DMS153 (cell line): ENCODE measurements at regions not wholly inside any gene's neighbourhood (a gene's known extent, or its start where the extent isn't known, plus 50 kb on each side); places are given as distances from the start of the nearest gene placed in this dataset.
A peak's percentile ranks its signal among the peaks of the same experiment; 100 is the strongest.
"Not testable (repeated sequence)": the region's sequence is repeated elsewhere in the genome, so short reads cannot be mapped to it uniquely, and the experiment has no call there.

Experiments
- DNase-seq: peaks from one replicate; lab custom pipeline; 2025; lab: John Stamatoyannopoulos, UW

- DNase-seq: no peak
Observed at GRCh38 chr13:78138756-78139155, 220.1 kb upstream of the EDNRB start.

- DNase-seq: peak; percentile 68
Observed at GRCh38 chr13:78137404-78138142, 218.9 kb upstream of the EDNRB start.

GRCh38 chr13:78136966-78137365, 218.3 kb upstream of the EDNRB start:
- DNase-seq: no peak

GRCh38 chr13:78133511-78133910, 214.9 kb upstream of the EDNRB start:
- no peak for DNase-seq

- DNase-seq: no peak
Observed at GRCh38 chr13:78131811-78132210, 213.2 kb upstream of the EDNRB start.

- no peak for DNase-seq
Observed at GRCh38 chr13:78131346-78131745, 212.7 kb upstream of the EDNRB start.

- DNase-seq: no peak
Observed at GRCh38 chr13:78129823-78130222, 211.2 kb upstream of the EDNRB start.

- no peak for DNase-seq
Observed at GRCh38 chr13:78129359-78129758, 210.7 kb upstream of the EDNRB start.

GRCh38 chr13:78121459-78122348, 203.1 kb upstream of the EDNRB start:
- peak; percentile 8 for DNase-seq

- DNase-seq: no peak
Observed at GRCh38 chr13:78121001-78121400, 202.4 kb upstream of the EDNRB start.

- not testable (repeated sequence) for DNase-seq
Observed at GRCh38 chr13:78120144-78120543, 201.5 kb upstream of the EDNRB start.

GRCh38 chr13:78117070-78117469, 198.4 kb upstream of the EDNRB start:
- DNase-seq: not testable (repeated sequence)

GRCh38 chr13:78105656-78106055, 187.0 kb upstream of the EDNRB start:
- no peak for DNase-seq

- DNase-seq: no peak
Observed at GRCh38 chr13:78103936-78104335, 185.3 kb upstream of the EDNRB start.

- no peak for DNase-seq
Observed at GRCh38 chr13:78102741-78103140, 184.1 kb upstream of the EDNRB start.

- no peak for DNase-seq
Observed at GRCh38 chr13:78102121-78102677, 183.6 kb upstream of the EDNRB start.

GRCh38 chr13:78100486-78100885, 181.9 kb upstream of the EDNRB start:
- no peak for DNase-seq

GRCh38 chr13:78098249-78098648, 179.6 kb upstream of the EDNRB start:
- DNase-seq: no peak

GRCh38 chr13:78096221-78096620, 177.6 kb upstream of the EDNRB start:
- DNase-seq: no peak

- no peak for DNase-seq
Observed at GRCh38 chr13:78087966-78088678, 169.5 kb upstream of the EDNRB start.

GRCh38 chr13:78085434-78086225, 167.0 kb upstream of the EDNRB start:
- DNase-seq: no peak
